Erythroblast (primary cell): ENCODE measurements at regions not wholly inside any gene's neighbourhood (a gene's known extent, or its start where the extent isn't known, plus 50 kb on each side); places are given as distances from the start of the nearest gene placed in this dataset.
"Not testable (repeated sequence)": the region's sequence is repeated elsewhere in the genome, so short reads cannot be mapped to it uniquely, and the experiment has no call there.

ENCODE experiments used
- GATA1 ChIP-seq: IDR thresholded peaks from 2 replicates; pipeline ENCODE4 v1.6.1; 2011; ENCODE audit warnings: low read depth, mild to moderate bottlenecking, control low read depth, low read length, moderate library complexity
- POLR2A ChIP-seq: IDR thresholded peaks from 2 replicates; pipeline ENCODE4 v1.6.1; 2011; ENCODE audit warnings: mild to moderate bottlenecking, low read length

GRCh38 chr12:91634386-91634713 lies 451.7 kb upstream of the DCN start:
- TF ChIP-seq POLR2A, GATA1: not testable (repeated sequence)
